HG03095 (cell line): ENCODE measurements at regions not wholly inside any gene's neighbourhood (a gene's known extent, or its start where the extent isn't known, plus 50 kb on each side); places are given as distances from the start of the nearest gene placed in this dataset.

ENCODE experiments used
- ATAC-seq: cut with Tn5 transposase; IDR thresholded peaks from one replicate; pipeline ENCODE4 v1.9.1; 2021; ENCODE audit warnings: moderate library complexity; ENCODE audit not compliant: unreplicated experiment

DNA sequence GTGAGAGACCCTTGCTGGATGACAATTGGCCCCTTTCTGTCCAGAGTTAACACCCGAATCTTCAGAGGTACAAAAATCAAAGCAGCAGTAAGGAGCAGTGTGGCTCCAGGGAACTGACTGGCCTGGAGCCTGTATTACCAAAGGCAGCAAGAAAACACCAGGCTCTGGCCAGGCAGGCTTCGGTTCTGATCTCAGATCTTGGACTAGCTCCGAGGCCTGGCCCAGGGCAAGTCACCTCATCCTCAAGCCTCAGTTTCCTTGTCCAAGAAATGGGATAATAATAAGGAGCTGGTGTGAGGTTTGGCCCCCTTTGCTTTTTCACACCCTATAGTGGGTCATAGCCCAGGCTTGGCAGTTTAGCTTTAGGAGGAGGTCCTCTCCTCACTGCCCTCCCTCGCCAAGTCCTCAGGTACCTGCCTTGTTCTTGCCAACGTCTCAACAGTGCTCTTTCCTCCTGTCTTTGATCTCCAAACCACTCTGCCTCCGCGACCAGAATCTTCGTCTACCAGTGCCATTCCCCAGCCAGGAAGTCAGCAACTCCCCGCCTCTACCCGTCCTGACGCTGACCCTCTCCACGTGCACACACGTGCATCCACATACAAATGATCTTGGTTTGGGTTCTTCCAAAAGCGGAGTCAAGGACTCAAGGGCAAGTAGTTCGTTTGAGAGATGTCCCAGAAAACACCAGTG is 82.6 kb upstream of the TLE3 start:
- no peak for ATAC-seq

DNA sequence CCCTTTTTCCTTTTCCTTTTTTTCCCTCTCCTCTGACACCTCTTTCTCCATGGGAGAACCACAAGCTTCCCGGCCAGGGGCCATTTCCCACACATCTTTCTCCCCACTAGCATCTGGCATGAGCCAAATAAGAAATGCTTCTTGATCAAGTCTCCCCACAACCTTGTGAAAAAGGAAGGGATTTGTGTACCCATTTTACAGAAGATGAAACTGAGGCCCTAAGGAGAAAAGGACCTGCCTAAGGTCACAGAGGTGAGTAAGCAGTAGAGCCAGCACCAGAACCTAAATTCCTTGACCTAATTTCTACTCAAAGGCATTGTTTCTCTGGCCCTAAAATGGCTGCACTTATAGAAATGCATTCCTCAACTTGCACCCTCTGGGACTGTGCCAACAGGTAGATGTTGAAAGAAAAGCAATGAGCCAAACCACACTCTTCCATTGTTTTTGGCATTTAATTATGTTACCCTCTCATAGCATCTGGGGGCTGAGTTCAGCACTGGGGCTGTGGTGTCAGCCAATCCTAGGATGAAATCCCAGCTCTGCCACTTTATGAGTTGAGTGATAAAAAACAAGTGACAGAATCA is 81.7 kb upstream of the TLE3 start:
- no peak for ATAC-seq

DNA sequence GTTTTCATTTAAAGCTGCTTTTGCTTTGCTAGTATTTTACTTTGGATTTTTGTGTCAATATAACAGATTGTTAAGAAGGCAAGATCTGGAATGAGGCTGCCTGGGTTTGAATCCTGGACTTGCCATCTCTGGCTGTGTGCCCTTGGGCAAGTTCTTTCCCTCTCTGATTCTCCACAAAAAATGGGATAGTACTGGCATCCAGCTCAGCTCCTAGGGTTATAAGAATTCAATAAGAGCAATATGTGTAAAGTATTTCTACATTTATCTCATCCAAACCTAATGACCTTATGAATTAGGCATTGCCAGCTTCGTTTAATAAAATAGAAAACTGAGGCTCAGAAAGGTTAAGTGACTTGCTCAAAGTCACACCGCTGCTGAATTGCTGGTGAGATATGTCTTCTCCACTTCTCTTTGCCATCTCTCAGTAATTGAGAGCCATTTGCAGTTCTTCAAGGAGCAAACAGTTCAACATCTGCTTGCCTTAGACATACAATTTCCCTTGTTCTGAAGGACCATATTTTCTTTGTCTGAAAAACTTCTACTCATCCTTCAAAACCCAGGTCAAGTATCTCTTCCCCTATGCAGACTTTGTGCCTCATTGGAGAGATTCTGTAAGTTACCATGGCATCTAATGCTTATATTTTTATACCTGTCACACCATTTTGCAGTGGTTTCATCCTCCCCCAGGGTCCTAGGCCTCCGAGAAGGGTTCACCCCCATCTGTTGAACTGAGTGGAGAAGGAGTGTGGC is 80.8 kb upstream of the TLE3 start:
- no peak for ATAC-seq

DNA sequence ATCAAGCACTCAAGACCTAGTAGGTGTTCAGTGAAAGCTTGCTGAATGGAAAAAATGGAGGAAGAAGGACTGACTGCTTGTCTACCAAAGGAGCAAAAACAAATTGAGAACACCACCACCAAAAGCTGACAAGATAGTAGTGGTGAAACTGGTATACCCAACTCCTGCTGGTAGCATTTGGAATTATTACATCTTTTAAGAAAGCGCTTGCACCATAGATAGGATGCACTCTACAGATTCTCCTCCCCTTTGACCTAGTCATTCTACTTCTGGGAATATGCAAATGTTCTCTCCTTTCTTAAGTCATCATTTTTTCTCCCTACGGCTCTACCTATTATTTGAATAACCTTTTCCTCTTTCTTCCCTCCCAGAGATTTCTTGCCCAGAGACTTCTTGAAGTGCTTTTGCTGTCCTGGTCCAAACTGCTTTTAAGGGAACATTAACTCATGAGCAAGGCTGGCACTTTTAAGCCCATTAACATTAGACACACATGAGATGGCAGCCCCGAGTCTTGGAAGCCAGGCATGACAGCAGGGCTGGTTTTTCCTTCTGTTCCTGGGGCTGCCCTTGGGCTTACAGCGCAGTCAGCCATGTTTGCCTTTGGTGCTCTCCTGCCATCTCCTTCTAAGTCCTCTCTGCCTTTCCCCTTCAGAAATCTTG is 75.0 kb upstream of the TLE3 start:
- ATAC-seq: no peak

DNA sequence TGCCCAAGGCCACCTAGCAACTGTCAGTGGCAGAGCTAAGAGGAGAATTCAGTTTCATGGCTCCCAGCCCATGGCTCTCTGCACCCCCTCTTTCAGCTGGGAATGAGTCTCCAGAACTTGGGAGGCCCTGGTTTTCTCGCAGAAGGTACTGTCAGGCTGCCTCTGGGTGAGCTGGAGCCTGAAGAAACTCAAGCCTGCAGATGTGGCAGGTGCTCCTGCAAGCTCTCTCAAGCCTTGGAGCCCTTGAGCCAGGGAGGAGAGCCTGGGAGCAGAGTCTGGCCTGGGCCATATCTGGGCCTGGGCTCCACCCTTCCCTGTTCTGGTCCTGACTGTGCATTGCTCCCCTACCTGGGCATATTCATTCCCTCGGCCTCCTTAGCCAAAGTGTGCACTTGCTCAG is 74.4 kb upstream of the TLE3 start:
- ATAC-seq: no peak

DNA sequence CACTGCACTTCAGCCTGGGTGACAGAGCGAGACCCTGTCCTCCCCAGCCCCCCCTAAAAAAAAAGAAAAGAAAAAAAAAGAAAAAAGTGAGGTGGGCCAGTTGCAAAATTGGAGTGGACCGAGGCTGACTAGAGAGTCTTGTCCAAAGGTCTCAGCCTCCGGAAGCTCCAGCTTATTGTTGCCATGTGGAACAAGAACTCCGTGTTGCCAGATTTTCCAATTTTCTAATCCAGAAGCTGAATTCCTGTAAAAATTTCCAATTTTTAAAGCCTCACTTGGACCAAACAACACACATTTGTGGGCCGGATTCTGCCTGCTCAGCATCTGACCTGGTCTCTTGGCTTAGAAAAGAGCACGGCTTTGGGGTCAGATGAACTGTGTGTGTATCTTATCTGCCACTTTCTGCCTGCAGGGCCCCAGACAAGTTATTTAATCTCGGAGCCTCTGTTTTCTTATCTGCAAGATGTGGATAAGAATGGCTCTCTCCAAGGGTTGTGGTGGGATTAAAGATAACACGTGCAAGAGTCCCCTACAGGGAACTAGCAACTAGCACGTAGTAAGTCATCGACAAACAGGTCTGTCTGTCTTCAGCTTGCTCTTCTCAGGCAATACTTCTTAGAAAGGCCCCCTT is 73.7 kb upstream of the TLE3 start:
- ATAC-seq: no peak

DNA sequence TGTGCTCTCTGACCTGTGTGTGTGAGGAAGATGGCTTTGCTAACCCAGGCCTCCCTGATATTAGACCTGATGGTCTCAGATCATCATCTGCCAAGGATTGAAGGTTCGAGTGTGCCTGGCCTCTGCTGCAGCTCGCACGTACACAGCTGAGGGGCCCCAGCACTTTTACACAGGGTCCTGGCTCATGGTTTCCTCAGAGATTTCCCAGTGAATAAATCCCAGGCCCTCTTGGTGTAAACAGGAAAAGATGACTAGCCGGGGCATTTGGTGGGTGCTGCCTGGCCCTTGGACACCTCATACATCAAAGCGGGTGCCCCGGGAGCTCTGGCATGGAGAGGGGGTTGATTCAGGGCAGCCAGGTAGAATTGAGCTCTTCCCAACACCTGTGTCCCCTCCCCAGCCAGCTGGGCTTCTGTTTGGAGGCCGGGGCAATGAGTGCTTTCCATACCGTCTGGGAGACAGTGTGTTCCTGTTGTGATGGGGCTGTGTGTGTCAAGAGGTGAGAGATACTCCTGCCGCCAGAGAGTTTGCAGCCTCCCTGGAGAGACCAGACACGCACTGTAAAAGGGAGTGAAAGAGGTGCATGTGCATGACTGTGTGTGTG is 72.5 kb upstream of the TLE3 start:
- ATAC-seq: no peak

DNA sequence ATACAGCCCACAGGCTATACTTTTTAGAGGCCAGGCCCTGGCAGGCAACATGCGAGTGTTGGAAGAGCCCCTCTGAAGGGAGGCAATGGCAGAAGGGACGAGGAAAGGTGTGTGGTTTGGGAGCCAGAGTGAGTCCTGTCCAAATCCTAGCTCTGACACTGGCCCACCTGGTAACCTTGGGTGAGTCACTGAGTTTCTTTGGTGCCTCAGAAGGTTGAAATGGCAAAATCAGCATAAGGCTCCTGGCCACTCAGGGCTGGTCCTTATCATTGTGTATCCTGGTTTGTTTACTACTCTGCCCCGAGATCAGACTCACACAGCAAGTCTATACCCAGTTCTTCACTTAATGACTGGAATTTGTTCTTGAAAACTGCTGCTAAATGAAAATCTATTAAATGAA is 71.4 kb upstream of the TLE3 start:
- no peak for ATAC-seq

DNA sequence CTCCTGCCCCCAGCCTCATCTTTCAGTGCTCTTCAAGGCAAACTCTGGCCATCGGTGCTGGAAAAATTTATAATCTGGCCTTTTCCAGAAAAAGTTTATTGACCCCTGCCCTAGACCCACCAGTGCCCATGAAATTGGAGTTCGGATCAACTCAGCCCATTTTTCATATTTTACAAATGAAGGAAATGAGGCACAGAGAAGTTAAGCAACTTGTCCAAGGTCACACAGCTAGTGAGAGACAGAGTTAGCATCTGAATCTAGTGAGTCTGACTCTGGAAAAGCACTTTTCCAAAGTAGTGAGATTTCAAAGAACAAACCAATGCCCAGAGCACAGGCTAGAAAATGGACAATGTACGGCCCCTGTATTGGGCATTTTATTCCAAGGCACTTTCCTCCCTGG is 69.4 kb upstream of the TLE3 start:
- no peak for ATAC-seq

DNA sequence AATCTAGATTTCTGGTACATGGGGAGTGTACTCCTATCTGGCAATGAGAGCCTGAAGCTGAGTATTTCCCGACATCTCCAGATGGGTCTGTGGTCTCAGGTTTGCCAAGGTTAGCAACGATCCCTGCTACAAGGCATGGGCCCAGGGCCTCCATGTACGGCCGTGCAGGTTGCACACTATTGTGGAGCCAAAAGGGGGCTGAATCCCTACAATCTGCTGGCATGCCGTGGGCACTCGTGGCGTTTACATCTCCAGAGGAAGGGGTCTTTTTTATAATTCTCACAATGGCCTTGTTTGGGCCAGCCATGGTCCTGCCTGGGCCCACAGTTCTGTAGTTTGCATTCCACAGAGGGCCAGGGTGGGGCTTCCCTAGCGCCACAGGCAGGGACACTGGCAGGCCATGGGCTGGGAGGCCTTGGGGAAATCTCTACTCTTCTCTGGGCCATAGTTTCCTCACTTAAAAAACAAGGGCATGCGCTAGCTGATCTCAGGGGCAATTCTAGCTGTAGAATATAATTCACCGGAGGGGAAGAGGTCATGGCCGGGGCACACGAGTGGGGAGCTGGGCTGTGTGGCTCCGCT is 68.9 kb upstream of the TLE3 start:
- no peak for ATAC-seq

DNA sequence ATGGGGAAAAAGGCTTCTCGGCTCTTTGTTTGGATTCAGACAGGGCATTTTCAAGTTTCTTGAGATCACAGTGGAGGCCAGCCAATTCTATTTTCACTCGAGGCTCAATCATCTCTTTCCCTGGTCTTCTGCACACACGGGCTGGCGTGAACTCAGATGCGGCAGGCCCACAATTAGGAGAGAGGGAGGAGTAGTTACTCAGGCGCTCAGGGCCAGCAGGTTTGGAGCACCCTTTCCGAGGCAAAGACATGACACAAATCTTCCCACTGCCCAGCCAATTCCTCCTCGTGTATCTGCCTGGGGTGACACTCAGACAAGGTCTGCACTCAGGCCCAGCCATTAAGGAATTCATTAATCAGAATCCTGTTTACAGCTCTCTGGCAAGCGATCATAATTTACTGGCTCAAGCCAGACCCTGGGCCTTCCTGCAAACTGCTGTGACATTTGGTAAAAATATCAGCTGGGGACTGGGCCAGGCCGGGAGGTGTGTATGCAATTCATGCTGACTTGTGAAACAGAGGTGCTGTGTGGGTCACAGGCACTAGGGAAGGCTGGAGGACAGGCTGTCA is 68.1 kb upstream of the TLE3 start:
- no peak for ATAC-seq

DNA sequence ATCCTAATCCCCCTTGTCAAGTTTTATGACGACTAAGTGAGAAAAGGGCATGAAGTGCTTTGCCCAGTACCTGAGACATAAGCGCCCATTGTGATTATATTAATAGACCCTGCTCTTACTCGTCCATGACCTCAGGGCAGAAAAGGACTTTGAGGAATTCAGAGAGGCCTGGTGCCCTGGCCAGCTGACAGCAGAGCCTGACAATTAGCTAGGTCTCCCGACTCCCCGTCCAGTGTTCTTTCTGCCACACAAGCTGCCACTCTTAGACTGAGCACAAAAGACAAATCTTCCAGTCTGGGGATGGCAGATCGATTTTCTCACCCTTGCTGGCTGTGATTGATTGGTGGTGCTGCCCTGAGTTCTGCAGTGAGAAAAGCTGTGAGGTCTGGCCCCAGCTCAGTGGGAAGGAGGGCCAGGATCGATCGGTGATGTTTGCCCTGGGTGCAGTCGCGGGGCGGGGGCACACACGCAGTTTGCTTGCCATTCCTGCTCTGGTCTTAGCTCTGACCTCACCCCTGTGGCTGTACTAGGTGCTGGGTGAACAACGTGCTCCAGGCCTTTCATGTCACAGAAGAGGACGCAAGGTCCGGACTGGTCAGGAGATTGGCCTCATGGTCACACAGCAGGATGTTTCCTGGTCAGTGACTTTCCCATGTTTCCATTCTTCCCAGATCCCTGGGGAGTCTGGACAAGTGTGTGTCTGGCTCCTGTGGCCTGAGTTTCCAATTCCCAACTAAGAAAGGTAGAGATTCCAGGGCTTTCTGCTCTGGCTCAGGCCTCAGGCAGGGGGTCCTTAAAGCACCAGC is 67.4 kb upstream of the TLE3 start:
- no peak for ATAC-seq

DNA sequence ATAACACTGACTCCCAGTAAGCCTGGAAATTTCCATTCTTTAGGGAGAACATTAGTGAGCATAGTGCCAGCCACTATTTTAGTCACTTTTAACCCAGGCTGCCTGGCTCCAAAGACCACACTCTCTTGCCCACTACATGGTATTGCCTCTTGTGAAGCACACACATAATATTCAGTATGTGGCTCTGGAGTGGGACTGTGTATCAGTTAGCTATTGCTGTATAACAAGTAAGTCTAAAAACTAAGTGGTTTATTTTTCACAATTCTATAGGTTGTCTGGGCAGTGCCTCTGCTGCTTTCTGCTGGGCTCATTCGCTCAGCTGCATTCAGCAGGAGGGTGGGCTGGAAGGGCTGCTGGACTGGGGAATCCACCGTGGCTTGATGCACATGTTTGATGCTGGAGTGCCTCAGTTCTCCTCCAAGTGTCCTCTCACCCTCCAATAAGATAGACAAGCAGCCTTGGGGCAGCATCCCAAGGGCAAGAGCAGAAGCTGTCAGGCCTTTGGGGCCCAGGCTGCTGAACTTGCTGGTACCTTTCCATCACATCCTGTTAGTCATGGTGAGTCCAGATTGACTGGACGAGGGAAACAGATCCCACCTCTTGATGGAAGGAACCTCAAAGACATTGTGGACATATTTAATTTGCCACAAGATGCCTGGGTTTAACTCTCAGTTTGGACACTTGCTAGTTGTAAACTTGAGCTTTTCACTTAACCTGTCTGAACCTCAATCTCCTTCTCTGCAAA is 66.6 kb upstream of the TLE3 start:
- no peak for ATAC-seq

DNA sequence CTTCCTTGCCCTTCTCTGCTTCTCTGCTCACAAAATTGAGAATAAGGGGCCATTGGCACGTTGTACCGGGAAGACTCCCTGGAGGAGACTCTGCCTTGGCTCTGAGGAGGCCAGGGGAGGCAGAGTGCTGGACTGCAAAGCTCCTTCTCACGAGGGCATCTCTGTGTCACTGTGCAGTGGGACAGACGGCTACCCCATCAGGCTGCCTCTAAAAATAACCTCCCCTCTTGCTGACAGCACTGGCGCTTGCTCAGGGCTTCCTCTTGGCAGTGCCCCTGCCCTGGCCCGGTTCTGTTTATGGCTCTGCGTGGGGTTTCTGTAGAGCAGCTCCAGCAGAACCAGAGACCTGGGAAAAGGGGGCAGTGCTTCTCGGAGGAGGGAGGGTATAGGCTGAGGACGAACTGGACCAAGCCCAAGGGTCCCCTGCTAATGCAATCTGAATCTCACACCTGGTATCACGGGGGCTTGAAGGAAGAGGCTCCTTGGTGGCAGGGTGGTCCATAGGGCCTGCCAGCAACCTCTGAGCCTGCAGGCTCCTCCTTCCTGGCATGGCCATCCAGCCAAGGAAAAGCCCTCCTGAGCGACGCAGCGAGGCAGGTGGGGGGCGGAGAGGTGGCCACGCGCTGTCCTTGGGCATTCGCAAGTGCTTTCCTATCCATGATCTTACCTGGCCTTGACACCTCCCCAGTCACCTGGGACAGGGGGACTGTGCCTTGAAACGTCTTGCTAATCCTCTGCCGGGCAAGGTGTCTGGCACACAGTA is 63.3 kb upstream of the TLE3 start:
- no peak for ATAC-seq

DNA sequence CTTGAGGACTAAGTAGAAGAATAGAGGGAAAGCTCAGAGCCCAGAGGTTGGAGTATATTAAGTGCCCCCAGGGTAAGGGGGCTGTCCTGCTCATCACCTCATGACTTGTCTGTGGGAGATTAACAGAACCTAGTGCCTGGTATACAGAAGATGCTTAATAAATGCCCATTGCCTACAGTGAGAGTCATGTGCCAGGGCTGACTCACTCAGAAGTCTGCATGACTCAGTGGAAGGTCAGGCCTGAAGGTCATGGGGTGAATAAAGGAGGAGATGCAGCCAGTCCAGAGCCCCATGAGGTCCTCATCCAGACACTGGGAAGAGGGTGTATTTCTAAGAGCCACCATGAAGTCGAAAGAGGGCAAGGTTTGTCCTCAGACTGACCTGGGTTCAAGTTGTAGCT is 62.5 kb upstream of the TLE3 start:
- ATAC-seq: no peak

DNA sequence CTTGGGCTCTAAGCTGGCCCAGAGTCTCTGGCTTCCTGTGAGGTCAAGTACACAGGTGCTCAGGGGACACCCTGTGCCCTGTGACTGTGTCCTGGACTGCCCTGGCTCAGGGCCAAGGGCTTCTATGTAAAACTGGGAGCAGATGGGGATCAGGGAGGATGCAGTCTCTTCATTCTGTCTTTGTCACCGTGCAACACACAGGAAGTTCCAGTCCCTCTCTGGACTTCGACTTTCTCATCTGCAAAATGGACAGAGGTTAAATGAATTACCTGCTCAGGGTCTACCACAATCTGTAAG is 61.9 kb upstream of the TLE3 start:
- ATAC-seq: no peak

DNA sequence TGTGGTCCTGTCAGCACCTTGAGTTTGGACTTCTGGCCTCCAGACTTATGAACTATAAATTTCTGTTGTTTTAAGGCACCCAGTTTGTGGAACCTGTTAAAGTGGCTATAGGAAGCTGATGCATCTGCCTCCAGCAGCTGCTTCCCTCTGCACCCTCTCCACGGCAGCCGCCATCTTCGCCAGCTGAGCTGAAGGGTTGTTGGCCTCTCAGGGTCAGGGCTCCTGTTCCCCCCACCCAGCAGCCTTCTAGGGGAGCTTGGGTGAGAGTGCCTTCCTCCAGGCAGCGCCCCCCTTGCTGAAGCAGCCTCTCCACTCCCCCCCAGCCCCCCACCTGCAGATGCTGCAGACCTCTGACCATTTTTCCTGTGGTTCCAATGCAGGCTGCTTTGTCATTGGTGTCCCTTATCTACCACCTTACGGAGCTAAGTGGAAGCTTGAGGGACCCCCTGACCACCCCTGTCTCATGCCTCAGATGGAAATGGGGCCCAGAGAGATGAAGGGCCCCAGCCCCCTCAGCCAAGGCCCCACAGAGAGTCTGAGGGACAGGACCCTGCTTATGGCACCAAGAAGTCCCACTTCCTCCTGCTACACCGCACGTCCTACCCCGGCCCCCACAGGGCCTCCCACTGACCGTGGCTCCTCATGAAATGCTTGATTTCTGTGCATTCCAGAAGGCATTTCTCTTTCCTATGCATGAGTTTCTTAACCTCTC is 61.4 kb upstream of the TLE3 start:
- ATAC-seq: no peak
